HG03196 (cell line): ENCODE measurements at regions not wholly inside any gene's neighbourhood (a gene's known extent, or its start where the extent isn't known, plus 50 kb on each side); places are given as distances from the start of the nearest gene placed in this dataset.
A peak's percentile ranks its signal among the peaks of the same experiment; 100 is the strongest.

Experiments
- ATAC-seq: cut with Tn5 transposase; IDR thresholded peaks from one replicate; pipeline ENCODE4 v1.9.1; 2021; ENCODE audit not compliant: unreplicated experiment

GRCh38 chr12:14148489-14149270 is 167.3 kb upstream of the GRIN2B start:
- no peak for ATAC-seq

DNA sequence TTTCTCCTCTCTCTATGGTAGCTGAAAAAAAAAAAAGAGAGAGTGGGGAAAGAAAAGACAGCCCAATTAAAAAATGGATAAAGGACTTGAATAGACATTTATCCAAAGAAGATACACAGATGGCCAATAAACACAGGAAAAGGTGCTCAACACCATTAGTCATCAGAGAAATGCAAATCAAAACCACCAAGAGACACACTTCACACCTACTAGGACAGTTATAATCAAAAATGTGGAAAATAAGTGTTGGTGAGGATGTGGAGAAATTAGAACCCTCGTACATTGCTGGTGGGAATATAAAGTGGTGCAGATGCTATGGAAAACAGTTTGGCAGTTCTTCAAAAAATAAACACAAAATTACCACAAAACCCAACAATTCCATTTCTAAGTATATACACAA is 172.4 kb upstream of the GRIN2B start:
- ATAC-seq, result no peak

DNA sequence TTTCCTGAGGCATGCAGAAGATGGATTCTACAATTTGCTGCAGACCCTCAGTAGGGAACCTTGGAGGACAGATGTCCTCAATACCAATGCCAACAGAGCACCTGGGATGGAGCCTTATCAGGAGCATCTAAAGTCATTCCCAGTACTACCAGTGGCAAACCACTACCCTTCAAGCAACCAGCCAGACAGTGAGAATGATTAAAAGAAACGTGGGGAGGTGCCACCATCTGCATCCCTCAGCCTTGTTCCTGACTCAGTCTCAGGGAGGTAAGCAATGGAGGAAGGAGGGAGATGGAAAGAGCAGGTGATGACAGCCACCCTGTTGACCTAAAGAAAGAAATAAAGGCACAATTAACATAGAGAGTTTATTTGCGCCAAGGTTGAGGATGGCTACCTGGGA is 175.2 kb upstream of the GRIN2B start:
- peak; percentile 1 for ATAC-seq

GRCh38 chr12:14157088-14157747 is 175.8 kb upstream of the GRIN2B start:
- peak; percentile 99 for ATAC-seq

- ATAC-seq, result no peak
Measured at GRCh38 chr12:14164266-14164665, 182.9 kb upstream of the GRIN2B start.

- ATAC-seq, result peak; percentile 55
Measured at GRCh38 chr12:14167005-14167628, 185.7 kb upstream of the GRIN2B start.

DNA sequence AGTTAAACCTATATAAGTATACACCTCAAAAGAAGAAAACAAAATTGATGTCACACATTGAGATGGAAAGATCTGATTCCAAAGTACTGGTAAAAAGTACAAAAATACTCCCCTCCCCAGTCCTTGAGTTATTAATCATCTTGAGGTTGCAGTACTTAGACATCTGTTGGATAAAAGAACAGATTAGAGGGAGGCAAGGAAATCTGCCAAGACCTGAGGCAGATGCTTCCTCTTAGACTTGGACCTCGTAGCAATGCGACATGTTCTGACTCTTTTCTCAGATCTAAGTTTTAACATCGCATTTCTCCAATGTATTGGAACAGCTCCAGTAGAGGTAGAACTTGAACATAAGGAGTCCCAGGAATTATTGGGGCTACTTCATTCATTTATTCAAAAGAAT is 187.9 kb upstream of the GRIN2B start:
- no peak for ATAC-seq

DNA sequence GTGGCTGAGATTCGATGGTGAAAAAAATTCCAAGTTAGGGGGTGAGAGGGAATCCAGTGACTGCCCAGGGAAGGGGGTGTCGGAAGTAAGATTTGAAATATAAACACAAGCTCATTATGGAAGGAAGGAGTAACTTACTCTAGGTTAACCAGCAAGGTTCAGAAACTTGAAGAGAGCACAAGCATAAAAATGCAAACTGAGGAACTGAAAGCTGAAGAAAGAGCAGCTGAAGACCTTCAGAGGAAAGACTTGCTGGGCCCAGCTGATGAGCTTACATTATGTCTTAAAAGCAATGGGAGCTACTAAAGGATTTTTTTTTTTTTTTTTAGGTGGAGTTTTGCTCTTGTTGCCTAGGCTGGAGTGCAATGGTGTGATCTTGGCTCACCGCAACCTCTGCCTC is 189.7 kb upstream of the GRIN2B start:
- peak; percentile 52 for ATAC-seq

GRCh38 chr12:14175206-14175605 is 190.3 kb upstream of the ATF7IP start:
- no peak for ATAC-seq

DNA sequence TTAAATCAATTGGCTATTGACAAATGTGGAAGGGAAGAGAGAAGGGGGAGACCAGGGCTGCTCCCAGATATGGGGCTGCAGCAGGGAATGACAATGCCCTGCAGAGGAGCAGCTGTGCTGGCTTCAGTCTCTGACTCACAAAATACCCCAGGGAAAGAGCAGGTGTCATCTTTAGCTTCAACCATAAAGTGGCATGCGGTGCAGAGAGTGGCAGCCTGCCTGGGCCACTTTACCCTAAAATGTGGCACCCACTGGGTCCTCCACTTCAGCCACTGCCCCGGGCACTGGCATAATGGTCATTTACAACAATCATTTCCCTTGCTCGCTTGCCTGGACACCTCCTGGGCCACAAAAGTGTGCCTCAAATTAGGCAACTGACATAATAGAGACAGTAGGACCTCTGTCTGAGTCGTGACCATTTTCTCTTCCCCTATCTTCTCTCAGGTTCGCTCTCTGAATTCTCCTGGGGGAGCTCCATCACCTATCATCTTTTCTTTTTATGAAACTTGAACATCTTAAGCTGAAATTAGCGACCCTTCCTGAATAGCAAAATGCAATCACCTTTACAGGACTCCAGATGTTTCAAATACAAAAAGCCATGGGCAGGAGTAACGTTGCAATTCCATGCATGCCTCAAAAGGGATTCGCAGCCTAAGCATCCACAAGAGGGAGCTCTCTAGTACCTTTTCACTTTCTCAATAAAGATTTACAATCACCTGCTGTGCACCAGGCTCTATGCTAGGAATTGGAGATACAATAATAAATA is 179.9 kb upstream of the ATF7IP start:
- ATAC-seq, result no peak

GRCh38 chr12:14186193-14186502 is 179.3 kb upstream of the ATF7IP start:
- ATAC-seq, result no peak

GRCh38 chr12:14187002-14187401 is 178.5 kb upstream of the ATF7IP start:
- no peak for ATAC-seq

DNA sequence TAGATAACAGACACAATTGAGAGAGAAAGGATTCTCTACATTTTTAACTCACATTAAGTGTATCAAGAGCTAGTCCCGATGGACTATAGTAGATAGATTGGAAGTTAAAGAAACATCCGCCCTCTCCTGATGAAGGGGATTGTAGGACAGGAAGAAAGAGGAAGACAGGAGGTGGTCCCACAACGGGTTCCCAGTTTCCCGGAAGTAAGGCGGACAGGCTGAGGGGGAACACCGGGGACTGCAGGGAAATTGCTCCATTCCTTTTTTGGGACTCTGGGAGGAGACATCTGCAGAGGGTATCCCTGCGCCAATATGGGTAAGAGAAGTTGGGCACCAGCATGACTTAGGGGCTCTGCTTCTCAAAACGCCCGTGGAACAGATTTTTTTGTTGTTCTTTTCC is 177.5 kb upstream of the ATF7IP start:
- ATAC-seq, result no peak

- no peak for ATAC-seq
Measured at GRCh38 chr12:14188744-14189143, 176.7 kb upstream of the ATF7IP start.

- no peak for ATAC-seq
Measured at GRCh38 chr12:14190694-14191093, 174.8 kb upstream of the ATF7IP start.

DNA sequence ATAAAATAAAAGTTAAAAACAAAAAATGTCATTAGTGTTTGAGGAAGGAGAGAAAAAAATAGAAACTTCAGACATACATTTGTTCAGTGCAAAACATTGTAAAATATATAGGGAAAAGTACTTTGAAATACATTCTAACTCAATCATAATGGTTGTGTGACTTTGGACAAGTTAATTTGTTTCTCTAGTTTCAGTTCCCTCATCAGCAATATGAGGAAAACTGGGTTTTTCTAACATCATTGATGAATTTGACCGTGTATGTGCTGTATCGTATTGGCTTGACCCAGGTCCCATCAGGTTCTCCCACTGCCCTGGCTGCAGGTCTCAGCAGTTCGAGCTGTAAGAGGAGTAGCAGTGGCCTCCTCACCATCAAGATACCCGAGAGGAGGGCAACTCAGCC is 173.9 kb upstream of the ATF7IP start:
- ATAC-seq, result no peak

- ATAC-seq, result no peak
Measured at GRCh38 chr12:14193639-14194038, 171.8 kb upstream of the ATF7IP start.

DNA sequence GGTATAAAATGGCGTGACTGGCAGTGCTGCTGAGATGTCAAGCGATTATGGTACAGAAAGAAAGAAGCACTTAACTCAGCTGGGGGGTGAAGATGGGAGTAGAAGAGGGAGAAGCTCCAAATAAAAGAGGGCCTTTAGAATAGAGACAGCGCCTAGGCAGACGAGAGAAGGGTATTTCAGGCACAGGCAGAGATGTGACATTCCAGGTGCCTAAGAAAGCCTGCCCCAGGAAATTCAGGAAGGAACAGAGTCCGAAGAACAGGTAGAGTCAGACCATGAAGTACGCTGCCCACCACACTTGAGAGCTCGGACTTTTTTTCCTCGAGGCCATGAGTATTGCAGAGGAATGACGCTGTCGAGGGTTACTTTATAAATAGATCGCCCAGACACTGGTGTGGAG is 170.9 kb upstream of the ATF7IP start:
- ATAC-seq, result no peak

GRCh38 chr12:14199455-14200198 is 165.9 kb upstream of the ATF7IP start:
- ATAC-seq, result no peak

GRCh38 chr12:14200598-14200997 is 164.9 kb upstream of the ATF7IP start:
- ATAC-seq, result no peak

GRCh38 chr12:14201291-14201690 is 164.2 kb upstream of the ATF7IP start:
- no peak for ATAC-seq
